GM19467 (cell line): ENCODE measurements at regions not wholly inside any gene's neighbourhood (a gene's known extent, or its start where the extent isn't known, plus 50 kb on each side); places are given as distances from the start of the nearest gene placed in this dataset.

Source experiments
- ATAC-seq: cut with Tn5 transposase; IDR thresholded peaks from one replicate; pipeline ENCODE4 v1.9.1; 2021; ENCODE audit warnings: mild to moderate bottlenecking, moderate library complexity; ENCODE audit not compliant: unreplicated experiment

DNA sequence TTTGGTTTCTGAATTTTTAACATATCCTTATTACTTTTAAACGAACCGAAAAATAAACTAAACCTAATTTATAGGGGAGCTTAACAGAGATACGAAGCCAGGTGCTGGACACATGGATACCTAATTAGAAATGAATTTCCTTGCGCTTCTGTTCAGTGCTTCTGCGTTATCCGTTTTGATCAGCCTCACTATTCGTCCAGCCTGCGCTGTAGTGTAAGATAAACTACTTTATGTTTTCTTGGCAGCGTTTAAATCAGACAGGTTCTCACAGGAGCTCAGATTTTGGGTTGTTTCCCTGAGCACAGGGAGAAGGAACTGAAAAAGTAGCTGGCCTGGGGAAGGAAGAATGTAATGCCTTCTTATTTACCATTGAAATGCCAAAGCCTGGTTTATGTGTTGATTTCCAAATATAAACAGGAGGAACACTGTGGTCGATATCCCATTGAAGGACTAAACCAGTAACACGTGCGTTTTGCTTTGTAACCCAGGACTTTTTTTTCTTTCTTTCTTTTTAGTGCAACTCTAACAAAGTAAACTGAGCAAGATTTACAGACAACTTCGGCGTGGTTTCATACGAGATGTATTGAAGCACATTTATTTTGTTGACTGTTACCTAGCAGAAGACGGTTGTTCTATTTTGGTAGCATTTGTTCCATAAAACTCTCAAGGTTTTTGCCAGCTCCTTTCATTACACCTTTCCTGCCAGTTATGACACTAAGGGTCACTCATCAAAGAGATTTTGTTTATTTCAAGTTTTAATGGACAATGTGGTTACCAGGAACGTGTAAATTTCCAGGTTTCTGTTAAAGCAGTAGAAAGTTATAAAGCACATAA, 214.8 kb upstream of the HEY2 start:
- ATAC-seq: no peak

DNA sequence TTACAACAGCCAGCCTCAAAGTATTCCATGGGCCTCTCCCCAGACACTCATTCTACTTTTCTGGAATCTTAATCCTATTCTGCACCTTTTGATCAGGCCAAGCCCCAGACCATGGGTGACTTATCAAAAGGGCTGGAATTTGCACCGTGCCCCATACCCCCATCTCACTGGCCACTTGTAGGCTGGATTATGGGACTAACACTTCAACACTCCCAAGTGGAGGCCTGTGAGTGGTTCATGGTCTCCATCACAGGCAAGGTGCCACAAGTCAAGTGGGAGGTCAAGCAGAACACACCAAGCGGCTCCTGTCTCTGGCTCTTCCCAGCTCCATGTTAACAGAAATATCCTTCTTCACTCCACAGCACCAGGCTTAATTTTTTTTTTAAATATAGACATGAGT, 212.3 kb upstream of the HEY2 start:
- ATAC-seq: no peak

DNA sequence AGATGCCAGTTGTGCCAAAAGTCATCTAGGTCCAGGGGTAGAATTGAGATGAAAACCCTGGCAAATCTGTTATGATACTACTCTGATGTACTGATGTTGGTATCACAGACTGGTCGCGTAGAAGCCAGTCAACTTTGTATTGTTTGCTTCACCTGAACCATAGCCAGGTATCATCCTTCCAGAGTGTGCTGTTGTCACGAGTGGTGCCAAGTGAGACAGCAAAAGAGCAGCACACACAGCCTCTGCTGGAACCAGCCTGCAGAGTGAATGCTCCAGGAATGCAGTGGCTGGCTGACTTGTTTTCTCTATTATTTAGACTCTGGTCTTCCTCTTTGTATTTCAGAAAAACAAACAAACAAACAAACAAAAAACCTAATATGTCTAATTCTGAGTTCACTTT, 209.5 kb upstream of the HEY2 start:
- ATAC-seq: no peak

DNA sequence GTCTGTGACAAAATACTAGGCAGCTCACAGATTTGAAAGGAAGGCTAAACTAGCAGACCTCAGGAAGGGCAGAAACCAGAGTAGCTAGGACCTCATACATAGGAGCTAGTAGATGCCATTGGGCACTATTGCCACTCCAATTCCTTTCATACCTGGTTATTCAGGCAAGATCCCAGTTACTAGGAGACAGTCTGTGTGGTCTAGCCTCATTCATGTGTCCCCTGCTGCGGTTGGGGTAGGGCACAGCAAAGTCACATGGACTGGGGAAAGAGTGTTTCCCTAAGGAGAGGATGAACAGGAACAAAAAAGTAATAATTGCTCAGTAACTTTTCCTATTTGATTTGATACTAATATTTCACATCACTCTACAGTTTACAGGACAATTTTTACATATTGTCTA, 204.6 kb upstream of the HEY2 start:
- ATAC-seq: no peak

DNA sequence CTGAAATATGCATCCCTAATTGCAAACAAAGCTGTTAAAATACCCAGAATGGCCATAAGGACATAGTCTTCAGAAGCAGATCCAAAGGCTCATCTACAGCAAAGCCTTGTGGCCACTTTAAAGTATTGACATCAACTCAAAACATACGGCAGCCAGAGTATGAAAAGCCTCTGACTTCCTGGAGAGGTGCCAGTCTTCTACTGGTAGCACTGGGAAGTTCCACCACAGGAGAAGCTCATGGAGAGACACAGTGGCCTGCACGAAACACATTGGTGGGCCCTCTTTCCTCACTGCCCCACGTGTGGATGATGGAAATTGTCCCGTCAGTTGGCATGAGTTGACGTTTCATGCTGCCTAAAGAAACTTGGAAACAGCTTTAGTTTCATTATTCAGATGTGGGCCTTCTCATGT, 202.6 kb upstream of the HEY2 start:
- ATAC-seq: no peak

DNA sequence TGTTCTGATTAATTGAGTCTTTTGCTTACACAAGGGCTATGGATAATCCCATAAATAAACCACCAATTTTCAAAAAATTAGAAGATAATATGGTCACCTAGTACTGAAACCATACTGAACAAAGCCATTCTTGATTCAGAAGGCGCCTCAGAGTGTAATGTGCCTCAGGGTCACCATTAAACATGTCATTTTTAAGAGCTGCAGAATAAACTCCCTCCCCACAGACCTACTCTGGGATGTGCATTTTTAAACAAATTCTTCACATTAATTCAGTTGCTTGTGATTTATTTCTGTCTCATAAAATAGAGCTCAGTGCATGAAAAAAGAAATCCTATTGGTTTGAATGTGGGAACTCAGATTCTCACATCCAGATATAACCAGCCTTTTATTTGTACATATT, 202.1 kb upstream of the HEY2 start:
- ATAC-seq: no peak

DNA sequence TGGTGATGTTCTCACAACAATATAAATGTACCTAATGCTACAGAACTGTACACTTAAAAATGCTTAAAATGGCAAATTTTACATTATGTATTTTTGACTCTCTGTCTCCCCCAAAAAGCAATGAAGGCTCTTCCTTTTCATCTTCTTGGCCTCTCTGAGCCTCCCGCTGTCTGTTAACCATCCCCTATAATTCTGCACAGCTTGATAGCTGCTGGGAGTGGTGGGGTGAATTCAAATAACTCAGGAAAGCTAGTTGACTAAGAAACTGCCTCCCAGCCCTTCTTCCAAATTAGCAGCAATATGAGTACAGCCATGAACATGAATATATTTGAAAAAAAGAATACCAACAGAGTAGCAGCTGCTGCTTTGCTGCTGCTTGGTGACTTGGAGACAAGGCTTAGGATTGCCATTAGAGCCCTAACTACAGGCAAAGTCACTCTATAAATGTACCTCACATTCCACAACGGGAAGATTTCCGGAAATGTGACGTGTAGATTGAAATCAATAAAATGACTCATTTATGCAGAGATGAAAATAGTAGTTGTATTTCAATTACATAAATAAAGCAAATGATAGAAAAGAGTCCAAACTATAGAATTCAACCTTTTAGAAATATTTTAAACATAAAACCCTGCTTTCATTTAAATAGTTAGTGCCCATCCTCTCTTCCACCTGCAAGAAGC, 200.1 kb upstream of the HEY2 start:
- ATAC-seq: no peak

DNA sequence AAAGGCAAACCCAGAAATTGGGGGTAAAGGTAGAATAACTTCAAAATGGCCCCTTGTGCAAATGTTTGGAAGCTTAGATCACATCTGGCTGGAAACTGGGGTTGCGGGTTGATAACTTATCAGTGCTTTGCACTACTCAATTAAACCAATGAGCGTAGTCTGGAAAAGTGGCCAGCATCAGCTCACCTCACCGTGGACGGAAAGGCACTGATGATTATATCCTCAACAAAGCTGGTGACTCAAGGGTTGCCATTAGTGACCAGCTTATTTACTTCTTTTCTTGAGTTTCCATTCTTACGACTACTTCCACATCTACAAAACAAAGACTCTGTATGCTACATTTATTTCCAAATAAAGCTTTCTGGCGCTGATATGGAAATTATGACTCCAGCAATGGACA, 198.5 kb upstream of the HEY2 start:
- ATAC-seq: no peak

DNA sequence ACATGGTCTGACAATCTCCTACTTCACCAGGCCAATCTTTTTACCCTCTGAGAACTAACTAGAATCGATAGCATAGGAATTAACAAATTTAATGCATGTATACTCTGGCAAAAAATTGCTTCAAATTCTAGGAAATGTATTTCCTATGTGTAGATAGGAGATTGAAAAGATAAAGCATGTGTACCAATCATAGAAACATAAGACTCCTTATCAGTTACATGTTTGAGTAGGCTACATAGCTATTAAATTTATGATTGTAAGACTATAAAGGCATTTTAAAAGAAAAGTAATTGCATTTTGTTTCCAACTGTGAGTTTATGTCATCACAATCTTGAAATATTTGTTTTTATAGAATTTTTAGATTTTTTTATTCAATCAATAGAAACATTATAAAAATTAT, 196.6 kb upstream of the HEY2 start:
- ATAC-seq: no peak

DNA sequence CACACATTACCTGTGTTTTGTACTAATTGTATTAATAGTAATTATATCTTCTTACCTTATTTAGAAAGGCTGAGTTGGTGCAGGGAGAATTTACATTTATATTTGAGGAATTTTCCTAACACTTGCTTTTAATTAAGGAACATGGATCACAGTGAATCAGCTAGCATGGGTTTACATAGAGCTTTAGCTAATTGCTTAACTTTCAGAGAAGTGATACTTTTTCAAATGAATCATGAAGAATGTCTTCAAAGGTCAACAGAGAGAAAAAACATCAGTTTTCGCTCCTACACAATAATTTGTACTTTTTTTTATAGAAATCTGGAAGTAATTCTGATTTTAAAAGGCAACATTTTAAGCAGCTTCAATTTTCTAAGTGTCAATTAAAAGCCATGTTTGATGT, 195.0 kb upstream of the HEY2 start:
- ATAC-seq: no peak

DNA sequence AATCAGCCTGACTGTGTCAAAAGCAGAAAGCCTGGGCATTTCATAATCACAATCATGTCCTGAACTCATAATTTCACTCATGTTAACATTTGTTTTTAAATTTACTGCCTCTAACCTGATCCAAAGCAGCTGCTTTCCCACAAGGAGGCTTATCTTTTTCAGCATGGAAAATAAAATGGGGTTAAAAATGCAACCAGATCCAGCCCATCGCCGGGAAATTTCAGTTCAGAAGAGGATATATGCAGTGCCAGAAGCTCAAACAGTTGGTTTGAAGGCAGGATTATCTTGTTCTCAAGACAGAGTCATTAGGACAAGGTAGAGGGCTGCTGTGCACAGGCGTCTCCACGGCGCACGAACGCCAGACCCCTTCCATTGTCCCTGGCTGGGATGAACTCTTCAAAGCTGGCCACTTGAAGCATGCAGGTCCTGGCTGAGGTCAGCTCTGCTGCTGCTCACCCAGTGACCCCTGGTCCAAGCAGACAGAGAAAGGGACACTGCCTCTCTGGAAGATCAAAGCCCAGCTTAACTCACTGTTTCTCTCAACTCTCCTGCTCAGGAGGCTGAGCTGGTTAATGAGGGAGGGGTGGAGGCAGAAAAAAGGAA, 191.1 kb upstream of the HEY2 start:
- no peak for ATAC-seq

DNA sequence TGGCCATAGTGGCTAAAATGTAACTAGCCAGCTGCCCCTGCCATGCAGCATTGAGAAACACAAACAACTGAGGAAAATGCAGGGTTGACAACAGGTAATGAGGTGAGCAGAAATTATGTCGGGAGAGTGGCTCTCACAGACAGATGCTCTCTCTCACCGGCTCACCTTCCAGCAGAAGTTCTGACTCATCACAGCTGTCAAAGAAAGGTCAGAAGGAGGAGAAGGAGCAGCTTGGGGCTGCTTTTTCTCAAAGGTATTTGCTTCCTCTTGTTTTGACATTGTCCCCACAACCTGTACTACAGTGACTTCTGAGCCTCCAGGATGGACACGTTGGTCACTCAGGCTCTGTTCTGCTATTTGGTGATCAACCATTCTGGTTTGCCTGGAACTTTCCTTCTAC, 190.5 kb upstream of the HEY2 start:
- no peak for ATAC-seq

DNA sequence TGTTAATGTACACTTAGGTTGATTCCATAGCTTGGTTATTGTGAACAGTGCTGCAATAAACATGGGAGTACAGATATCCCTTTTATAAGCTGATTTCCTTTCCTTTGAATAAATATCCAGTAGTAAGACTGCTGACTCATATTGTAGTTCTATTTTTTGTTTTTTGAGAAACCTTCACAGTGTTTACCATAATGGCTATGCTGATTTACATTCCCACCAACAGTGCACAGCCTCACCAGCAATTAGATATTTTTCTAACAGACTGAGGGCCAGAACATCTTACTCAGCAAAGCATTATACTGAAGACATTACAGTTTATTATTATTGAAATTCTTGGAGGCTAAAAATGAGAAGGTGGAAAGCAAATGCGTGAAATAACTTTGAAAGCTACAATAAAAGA, 187.3 kb upstream of the HEY2 start:
- ATAC-seq: no peak

DNA sequence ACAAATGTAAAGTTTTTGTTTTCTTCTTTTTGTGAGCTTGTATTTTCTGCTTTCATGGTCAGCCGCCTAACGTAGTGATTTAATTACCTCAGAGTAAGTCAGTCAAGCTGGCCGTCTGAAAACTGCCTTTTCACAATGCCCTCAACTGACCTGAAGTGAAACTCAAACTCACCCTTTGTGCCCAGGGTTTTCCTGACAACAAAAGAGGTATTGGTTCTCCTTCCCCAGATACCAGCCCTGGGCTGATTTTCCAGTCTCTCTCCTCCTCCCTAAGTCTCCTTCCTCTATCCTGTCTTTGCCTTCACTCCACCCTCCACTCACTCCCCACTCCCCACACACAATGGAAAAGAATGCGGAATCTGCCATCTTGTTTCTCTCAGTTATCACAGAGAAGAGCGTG, 184.5 kb upstream of the HEY2 start:
- ATAC-seq: no peak

DNA sequence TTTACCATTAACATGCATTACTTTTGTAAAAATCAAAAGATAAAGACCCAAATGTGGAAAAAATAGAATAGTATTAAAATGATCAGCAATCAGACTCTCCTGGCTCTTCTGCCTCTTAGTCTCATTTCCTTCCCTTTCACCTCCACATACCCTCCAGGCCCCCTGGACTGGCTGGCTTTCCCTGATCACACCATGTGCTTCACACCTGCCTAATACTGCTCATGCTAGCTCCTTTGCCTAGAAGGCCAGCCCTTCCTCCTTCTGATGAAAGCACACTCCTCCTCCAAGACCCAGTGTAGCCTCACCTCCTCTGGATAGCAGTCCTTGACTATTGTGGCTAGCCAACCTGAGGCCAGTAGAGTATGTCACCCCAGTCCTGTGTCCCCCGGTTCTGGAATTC, 182.0 kb upstream of the HEY2 start:
- no peak for ATAC-seq

DNA sequence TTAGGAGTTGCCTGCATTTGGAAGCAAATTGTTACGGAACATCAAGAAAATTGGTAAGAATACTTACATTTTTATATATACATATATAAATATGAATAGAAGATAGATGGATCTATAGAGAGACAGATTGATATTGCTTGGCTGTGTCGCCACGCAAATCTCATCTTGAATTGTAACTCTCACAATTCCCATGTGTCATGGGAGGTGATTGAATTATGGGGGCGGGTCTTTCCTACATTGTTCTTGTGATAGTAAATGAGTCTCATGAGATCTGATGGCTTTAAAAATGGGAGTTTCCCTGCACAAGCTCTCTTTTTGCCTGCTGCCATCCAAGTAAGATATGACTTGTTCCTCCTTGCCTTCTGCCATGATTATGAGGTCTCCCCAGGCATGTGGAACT, 180.8 kb upstream of the HEY2 start:
- no peak for ATAC-seq

DNA sequence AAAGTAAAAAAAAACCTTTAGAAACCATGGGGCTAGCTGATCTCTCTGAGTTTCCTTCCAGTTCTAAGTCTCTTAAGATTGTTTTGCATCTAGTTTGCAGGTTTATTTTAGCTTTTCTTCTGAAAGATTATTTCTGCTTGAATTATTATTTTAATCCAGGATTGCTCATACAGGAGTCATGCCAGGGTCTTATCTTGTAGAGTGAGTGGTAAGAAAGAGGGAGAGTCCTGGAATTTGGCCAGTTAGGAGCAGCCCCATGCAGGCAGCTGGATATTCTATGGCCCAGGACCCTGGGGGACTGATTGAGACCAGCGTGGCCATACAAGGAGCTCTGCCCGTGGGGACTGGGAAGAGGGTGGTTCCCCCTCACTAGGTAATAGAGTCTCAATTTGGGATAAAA, 178.9 kb upstream of the HEY2 start:
- no peak for ATAC-seq

DNA sequence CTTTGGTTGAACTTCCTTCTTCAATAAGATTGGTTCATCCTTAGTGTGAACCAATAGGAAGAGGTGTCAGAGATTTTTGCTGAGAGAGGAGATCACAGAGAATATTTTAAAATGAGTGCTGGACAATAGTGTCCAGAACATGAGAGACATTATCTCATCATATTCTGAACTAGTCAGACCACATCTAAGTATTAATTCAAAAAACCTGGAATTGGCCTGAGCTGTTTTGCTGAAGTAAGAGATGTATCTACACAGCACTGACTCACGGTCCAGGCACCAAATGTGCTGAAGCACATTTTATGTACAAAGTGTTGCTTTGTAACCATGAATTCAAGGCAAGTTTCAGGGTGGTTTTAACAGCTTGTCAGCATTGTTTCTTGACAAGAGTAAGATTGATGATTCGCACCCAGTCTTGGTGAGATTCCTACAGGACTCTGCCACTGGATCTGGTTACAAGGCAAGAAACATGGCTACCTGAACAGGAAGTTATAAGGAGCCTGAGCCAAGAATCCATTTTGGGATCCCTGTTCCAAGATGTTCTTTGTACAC, 178.2 kb upstream of the HEY2 start:
- ATAC-seq: no peak

DNA sequence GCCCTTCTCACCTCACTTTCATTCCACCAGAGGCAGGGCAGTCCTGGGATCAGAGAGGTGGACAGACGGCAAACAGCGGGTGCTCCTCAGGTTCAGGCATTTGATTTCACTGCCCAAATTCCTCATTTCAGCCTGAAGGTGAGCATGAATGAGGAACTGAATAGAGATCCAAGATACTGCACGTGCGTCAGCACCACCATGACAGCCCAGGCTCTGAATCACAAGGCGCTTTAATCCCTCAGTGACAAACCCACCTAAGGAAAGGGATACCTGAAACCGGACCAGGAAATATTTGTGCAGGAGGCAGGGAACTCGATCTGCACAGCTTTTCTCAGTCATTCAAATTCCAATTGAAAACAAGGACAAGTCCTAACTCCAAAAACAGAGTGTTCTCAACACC, 174.8 kb upstream of the HEY2 start:
- no peak for ATAC-seq

DNA sequence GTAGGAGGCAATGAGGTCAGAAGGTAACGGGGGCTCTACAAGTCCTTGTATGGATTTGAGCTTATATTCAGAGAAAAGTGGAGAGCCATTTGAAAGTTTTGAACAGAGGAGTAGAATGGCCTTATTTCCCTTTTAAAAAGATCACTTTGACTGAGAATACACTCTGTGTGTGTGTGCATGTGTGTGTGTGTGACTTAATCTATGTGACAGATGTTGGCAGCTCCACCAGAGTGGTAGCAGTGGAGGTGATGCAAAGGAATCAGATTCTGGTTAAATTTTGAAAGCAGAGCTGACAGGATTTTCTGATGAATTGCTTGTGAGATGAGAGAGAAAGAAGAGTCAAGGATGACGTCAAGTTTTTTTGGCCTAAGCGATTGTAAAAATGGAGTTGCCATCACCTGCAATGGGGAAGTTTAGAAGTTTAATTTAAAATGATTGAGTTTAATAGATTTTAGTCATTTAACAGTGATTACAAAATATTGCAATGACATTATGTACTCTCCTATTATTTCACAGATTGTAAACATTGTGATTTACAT, 172.2 kb upstream of the HEY2 start:
- no peak for ATAC-seq

DNA sequence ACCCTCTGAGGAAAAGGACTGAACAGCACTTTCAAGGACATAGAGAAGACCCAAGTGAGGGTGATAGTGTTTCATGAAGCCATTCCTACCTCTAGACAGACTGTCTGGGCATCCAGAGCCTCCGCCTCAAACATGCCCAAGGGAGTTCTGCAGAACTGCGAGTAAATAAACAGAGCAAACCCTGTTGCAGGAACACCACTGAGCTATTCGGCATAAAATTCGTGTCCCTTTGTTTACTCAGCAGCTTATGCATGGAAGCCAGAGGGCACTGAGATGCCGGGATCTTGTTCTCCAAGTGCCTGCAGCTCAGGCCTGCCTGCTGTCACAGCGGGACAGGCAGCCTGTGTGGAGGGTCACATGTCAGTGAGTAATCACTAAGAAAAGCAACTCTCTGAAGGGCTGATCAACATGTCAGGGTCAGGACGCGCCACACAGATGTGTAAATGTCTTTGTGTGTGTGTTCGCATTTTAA, 164.9 kb upstream of the HEY2 start:
- no peak for ATAC-seq

DNA sequence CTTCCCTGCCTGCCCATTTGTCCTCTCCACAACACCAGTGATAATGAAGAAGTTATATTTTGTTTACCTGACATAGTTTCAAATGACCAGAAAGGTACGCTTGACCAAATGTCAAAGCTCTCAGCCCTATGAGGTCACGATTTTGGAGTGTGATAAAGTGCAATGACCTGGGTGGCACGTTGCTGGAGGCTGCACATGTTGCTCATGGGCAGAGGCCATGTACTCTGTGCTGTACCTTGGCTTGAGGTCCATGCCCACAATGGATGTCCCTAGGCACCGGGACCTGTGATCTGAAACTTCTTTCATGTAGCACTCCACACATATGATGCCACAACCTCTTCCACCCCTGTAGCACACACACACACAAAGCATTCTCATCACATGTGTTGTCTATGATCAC, 164.0 kb upstream of the HEY2 start:
- no peak for ATAC-seq
